HEK293 (cell line): ENCODE measurements at regions not wholly inside any gene's neighbourhood (a gene's known extent, or its start where the extent isn't known, plus 50 kb on each side); places are given as distances from the start of the nearest gene placed in this dataset.
"Not testable (repeated sequence)": the region's sequence is repeated elsewhere in the genome, so short reads cannot be mapped to it uniquely, and the experiment has no call there.

Experiments used
- CTCF ChIA-PET: fragments of 350-600 bp; formaldehyde crosslinking; extraction: SDS; loops from one replicate; lab custom pipeline; 2021; ENCODE audit warnings: antibody characterized with exemption; lab: Yijun Ruan, JAX
- POLR2A ChIA-PET: fragments of 300-600 bp; formaldehyde crosslinking; extraction: SDS; loops from one replicate; lab custom pipeline; 2020; ENCODE audit warnings: antibody characterized with exemption, inconsistent platforms; lab: Yijun Ruan, JAX
- H3K27ac ChIP-seq: fragments of 200-500 bp; sonication (Bioruptor generic); 2 replicates; pipeline ENCODE4 v1.5.1; 2014; ENCODE audit warnings: low read depth, low read length, control low read depth, inconsistent platforms; ENCODE audit errors: extremely low read depth
- H3K36me3 ChIP-seq, 2 experiments: fragments of 200-500 bp in 1 of 2; sonication (Bioruptor generic) in 1 of 2; 1 replicate in 1 of 2; 2 replicates in 1 of 2; pipeline ENCODE4 v1.5.1; 2014 to 2017; ENCODE audit warnings: inconsistent platforms in 2 of 2, low read length in 2 of 2; ENCODE audit not compliant: control insufficient read depth in 2 of 2, insufficient read depth in 1 of 2
- H3K4me1 ChIP-seq: fragments of 200-500 bp; sonication (Bioruptor generic); 2 replicates; pipeline ENCODE4 v1.5.1; 2014; ENCODE audit warnings: mild to moderate bottlenecking, low read length, inconsistent platforms; ENCODE audit not compliant: control insufficient read depth, insufficient read depth
- H3K4me3 ChIP-seq: 2 replicates; pipeline ENCODE4 v1.5.1; 2011; ENCODE audit warnings: low read depth, mild to moderate bottlenecking, control low read depth, low read length, moderate library complexity
- H3K9me3 ChIP-seq: fragments of 200-500 bp; sonication (Bioruptor generic); 2 replicates; pipeline ENCODE4 v1.5.1; 2014; ENCODE audit warnings: low read depth, low read length, inconsistent platforms; ENCODE audit not compliant: control insufficient read depth, insufficient read depth
- BCL11B ChIP-seq: fragments of 450-650 bp; formaldehyde crosslinking; IDR thresholded peaks from 2 replicates; pipeline ENCODE4 v1.5.1; 2016; ENCODE audit warnings: low read depth, missing biosample characterization, missing genetic modification characterization
- GLI4 ChIP-seq: fragments of 450-650 bp; formaldehyde crosslinking; IDR thresholded peaks from 2 replicates; pipeline ENCODE4 v1.5.1; 2016; ENCODE audit warnings: missing biosample characterization, missing genetic modification characterization
- KLF10 ChIP-seq: fragments of 450-650 bp; IDR thresholded peaks from 2 replicates; pipeline ENCODE4 v1.5.1; 2018; ENCODE audit warnings: missing biosample characterization, mild to moderate bottlenecking, missing genetic modification characterization
- PRDM1 ChIP-seq: fragments of 450-650 bp; formaldehyde crosslinking; IDR thresholded peaks from 2 replicates; pipeline ENCODE4; 2016; ENCODE audit warnings: missing biosample characterization, missing genetic modification characterization
- ZBTB48 ChIP-seq: fragments of 450-650 bp; formaldehyde crosslinking; IDR thresholded peaks from 2 replicates; pipeline ENCODE4 v1.5.1; 2016; ENCODE audit warnings: missing biosample characterization, missing genetic modification characterization
- ZFP41 ChIP-seq: fragments of 450-650 bp; formaldehyde crosslinking; IDR thresholded peaks from 2 replicates; pipeline ENCODE4 v1.5.1; 2016; ENCODE audit warnings: missing biosample characterization, missing genetic modification characterization, borderline replicate concordance
- ZNF10 ChIP-seq: fragments of 450-650 bp; formaldehyde crosslinking; IDR thresholded peaks from 2 replicates; pipeline ENCODE4 v1.5.1; 2017; ENCODE audit warnings: missing biosample characterization, missing genetic modification characterization
- ZNF121 ChIP-seq: fragments of 450-650 bp; formaldehyde crosslinking; IDR thresholded peaks from 2 replicates; pipeline ENCODE4 v1.5.1; 2016; ENCODE audit warnings: missing biosample characterization, missing genetic modification characterization
- ZNF146 ChIP-seq: fragments of 450-650 bp; formaldehyde crosslinking; IDR thresholded peaks from 2 replicates; pipeline ENCODE4 v1.5.1; 2016; ENCODE audit warnings: missing biosample characterization, missing genetic modification characterization
- ZNF529 ChIP-seq: fragments of 450-650 bp; formaldehyde crosslinking; IDR thresholded peaks from 2 replicates; pipeline ENCODE4 v1.5.1; 2017; ENCODE audit warnings: missing genetic modification characterization, missing biosample characterization; ENCODE audit not compliant: insufficient replicate concordance
- ZNF658 ChIP-seq: fragments of 450-650 bp; formaldehyde crosslinking; IDR thresholded peaks from 2 replicates; pipeline ENCODE4; 2016; ENCODE audit warnings: missing biosample characterization, missing genetic modification characterization
- ZNF843 ChIP-seq: fragments of 450-650 bp; formaldehyde crosslinking; IDR thresholded peaks from 2 replicates; pipeline ENCODE4 v1.5.1; 2016; ENCODE audit warnings: missing biosample characterization, missing genetic modification characterization
- TF ChIP-seq, protein P1 (sequence below): fragments of 450-650 bp; formaldehyde crosslinking; IDR thresholded peaks from 2 replicates; pipeline ENCODE4 v1.5.1; 2016; ENCODE audit warnings: missing biosample characterization, missing genetic modification characterization
- TF ChIP-seq, protein P2 (sequence below): fragments of 450-650 bp; formaldehyde crosslinking; IDR thresholded peaks from 2 replicates; pipeline ENCODE4 v1.5.1; 2017; ENCODE audit warnings: missing biosample characterization, missing genetic modification characterization
- TF ChIP-seq, protein P3 (sequence below): IDR thresholded peaks from 2 replicates; pipeline ENCODE4 v1.6.1; 2011; ENCODE audit warnings: mild to moderate bottlenecking, low read depth, low read length, borderline replicate concordance
- TF ChIP-seq, protein P4 (sequence below): fragments of 450-650 bp; formaldehyde crosslinking; IDR thresholded peaks from 2 replicates; pipeline ENCODE4 v1.5.1; 2016; ENCODE audit warnings: missing biosample characterization, missing genetic modification characterization

DNA sequence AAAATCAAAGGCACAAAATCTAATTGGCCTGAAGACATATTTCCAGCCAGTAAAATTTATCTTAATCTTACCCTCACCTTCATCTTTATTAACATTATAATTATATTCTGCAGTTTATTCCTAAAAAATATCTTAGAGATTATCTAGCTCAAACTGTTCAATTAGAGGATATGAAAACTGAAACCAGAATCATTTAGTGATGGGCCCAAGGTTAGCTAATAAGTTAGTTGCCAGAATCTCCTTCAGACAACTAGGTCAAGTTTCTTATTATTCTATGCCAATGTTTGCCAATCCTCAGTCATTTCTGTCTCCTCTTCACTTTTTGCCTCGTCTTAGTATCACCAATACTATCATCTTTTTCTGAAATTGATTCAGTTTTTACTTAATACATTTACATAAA is 56.0 kb upstream of the RASA1 start:
- H3K36me3 ChIP-seq = no peaks in the 10 kb centered on the region
- H3K9me3 ChIP-seq = no peaks in the 10 kb centered on the region
- ChIA-PET POLR2A (no interaction called here), CTCF (no interaction called here)
- H3K4me1 ChIP-seq = no peaks in the 10 kb centered on the region
- H3K27ac ChIP-seq = no peak overlapping the region
- H3K4me3 ChIP-seq = no peak overlapping the region
- TF ChIP-seq, protein P1, sequence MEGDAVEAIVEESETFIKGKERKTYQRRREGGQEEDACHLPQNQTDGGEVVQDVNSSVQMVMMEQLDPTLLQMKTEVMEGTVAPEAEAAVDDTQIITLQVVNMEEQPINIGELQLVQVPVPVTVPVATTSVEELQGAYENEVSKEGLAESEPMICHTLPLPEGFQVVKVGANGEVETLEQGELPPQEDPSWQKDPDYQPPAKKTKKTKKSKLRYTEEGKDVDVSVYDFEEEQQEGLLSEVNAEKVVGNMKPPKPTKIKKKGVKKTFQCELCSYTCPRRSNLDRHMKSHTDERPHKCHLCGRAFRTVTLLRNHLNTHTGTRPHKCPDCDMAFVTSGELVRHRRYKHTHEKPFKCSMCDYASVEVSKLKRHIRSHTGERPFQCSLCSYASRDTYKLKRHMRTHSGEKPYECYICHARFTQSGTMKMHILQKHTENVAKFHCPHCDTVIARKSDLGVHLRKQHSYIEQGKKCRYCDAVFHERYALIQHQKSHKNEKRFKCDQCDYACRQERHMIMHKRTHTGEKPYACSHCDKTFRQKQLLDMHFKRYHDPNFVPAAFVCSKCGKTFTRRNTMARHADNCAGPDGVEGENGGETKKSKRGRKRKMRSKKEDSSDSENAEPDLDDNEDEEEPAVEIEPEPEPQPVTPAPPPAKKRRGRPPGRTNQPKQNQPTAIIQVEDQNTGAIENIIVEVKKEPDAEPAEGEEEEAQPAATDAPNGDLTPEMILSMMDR (tag by site-specific recombination) = no peak
- TF ChIP-seq ZNF121 (tag by site-specific recombination) (no peak), ZNF10 (no peak), PRDM1 (no peak), ZNF529 (no peak), BCL11B (tag by site-specific recombination) (no peak), KLF10 (tag by site-specific recombination) (no peak), ZNF843 (no peak), ZFP41 (no peak), GLI4 (no peak), ZBTB48 (tag by site-specific recombination) (no peak), ZNF658 (tag by site-specific recombination) (no peak)
- TF ChIP-seq, protein P2, sequence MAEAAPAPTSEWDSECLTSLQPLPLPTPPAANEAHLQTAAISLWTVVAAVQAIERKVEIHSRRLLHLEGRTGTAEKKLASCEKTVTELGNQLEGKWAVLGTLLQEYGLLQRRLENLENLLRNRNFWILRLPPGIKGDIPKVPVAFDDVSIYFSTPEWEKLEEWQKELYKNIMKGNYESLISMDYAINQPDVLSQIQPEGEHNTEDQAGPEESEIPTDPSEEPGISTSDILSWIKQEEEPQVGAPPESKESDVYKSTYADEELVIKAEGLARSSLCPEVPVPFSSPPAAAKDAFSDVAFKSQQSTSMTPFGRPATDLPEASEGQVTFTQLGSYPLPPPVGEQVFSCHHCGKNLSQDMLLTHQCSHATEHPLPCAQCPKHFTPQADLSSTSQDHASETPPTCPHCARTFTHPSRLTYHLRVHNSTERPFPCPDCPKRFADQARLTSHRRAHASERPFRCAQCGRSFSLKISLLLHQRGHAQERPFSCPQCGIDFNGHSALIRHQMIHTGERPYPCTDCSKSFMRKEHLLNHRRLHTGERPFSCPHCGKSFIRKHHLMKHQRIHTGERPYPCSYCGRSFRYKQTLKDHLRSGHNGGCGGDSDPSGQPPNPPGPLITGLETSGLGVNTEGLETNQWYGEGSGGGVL = no peak
- TF ChIP-seq, protein P3, sequence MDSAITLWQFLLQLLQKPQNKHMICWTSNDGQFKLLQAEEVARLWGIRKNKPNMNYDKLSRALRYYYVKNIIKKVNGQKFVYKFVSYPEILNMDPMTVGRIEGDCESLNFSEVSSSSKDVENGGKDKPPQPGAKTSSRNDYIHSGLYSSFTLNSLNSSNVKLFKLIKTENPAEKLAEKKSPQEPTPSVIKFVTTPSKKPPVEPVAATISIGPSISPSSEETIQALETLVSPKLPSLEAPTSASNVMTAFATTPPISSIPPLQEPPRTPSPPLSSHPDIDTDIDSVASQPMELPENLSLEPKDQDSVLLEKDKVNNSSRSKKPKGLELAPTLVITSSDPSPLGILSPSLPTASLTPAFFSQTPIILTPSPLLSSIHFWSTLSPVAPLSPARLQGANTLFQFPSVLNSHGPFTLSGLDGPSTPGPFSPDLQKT = no peak

DNA sequence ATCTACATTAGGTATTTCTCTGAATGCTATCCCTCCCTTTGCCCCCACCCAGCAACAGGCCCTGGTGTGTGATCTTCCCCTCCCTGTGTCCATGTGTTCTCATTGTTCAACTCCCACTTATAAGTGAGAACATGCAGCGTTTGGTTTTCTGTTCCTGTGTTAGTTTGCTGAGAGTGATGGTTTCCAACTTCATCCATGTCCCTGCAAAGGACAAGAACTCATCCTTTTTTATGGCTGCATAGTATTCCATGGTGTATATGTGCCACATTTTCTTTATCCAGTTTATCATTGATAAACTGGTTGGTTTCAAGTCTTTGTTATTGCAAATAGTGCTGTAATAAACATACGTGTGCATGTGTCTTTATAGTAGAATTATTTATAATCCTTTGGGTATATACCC is 55.5 kb upstream of the RASA1 start:
- H3K27ac ChIP-seq, H3K9me3 ChIP-seq, POLR2A ChIA-PET, H3K4me3 ChIP-seq, H3K4me1 ChIP-seq, CTCF ChIA-PET, H3K36me3 ChIP-seq: not testable (repeated sequence)
- TF ChIP-seq, protein P4, sequence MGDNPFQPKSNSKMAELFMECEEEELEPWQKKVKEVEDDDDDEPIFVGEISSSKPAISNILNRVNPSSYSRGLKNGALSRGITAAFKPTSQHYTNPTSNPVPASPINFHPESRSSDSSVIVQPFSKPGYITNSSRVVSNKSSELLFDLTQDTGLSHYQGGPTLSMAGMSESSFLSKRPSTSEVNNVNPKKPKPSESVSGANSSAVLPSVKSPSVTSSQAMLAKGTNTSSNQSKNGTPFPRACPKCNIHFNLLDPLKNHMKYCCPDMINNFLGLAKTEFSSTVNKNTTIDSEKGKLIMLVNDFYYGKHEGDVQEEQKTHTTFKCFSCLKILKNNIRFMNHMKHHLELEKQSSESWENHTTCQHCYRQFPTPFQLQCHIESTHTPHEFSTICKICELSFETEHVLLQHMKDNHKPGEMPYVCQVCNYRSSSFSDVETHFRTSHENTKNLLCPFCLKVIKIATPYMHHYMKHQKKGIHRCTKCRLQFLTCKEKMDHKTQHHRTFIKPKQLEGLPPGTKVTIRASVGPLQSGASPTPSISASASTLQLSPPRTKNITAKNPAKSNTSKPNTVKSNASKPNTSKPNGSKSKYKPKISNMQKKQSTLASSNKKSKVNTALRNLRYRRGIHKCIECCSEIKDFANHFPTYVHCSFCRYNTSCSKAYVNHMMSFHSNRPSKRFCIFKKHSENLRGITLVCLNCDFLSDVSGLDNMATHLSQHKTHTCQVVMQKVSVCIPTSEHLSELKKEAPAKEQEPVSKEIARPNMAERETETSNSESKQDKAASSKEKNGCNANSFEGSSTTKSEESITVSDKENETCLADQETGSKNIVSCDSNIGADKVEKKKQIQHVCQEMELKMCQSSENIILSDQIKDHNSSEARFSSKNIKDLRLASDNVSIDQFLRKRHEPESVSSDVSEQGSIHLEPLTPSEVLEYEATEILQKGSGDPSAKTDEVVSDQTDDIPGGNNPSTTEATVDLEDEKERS = 0 out of 2 replicates have a peak, but pooled peaks have one; percentile 46
- TF ChIP-seq ZNF146 (tag by site-specific recombination) = peak; percentile 79

DNA sequence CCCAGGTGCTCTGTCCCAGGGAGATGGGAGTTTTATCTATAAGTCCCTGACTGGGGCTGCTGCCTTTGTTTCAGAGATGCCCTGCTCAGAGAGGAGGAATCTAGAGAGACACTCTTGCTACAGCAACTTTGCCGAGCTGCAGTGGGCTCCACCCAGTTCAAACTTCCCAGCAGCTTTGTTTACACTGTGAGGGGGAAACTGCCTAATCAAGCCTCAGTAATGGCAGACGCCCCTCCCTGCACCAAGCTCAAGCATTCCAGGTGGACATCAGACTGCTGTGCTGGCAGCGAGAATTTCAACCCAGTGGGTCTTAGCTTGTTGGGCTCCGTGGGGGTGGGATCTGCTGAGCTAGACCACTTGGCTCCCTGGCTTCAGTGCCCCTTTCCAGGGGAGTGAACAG is 50.2 kb upstream of the RASA1 start:
- H3K36me3 ChIP-seq, H3K27ac ChIP-seq, H3K4me1 ChIP-seq, H3K4me3 ChIP-seq, CTCF ChIA-PET, POLR2A ChIA-PET, H3K9me3 ChIP-seq: not testable (repeated sequence)
